ENCODE measurements at regions not wholly inside any gene's neighbourhood (a gene's known extent, or its start where the extent isn't known, plus 50 kb on each side); places are given as distances from the start of the nearest gene placed in this dataset.

DNA sequence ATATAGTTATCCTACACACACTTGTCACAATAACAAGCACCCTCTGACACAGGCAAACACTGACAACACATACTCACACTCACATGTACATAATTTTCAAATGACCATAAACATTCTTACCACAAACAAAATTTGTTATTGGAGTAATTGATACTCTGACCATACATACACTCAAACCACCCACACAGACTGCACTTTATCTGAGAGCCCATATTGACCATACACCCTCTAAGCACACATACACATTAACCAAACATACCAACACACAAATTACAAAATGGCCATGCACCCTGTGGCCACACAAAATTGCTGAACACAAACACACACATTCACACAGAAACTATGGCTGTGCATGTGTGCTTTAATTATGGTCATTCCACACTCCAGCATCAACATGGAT lies 79.1 kb upstream of the FAM120A start:
- no peak for DNase-seq (ENCODE audit: low spot score)
- CTCF ChIA-PET: no interaction called here
- POLR2A ChIA-PET (ENCODE audit: low non-redundant PET): no interaction called here
- no peaks in the 10 kb centered on the region for H3K4me1 ChIP-seq (ENCODE audit: insufficient read depth, low read length, poor library complexity, severe bottlenecking)
- H3K27me3 ChIP-seq (replicated peaks; ENCODE audit: insufficient read depth, low read depth, low read length, poor library complexity): peaks cover 14% of the 10 kb centered on the region
- H3K4me3 ChIP-seq (ENCODE audit: low read depth, low read length, poor library complexity, severe bottlenecking): no peak overlapping the region
- TF ChIP-seq, protein P1, sequence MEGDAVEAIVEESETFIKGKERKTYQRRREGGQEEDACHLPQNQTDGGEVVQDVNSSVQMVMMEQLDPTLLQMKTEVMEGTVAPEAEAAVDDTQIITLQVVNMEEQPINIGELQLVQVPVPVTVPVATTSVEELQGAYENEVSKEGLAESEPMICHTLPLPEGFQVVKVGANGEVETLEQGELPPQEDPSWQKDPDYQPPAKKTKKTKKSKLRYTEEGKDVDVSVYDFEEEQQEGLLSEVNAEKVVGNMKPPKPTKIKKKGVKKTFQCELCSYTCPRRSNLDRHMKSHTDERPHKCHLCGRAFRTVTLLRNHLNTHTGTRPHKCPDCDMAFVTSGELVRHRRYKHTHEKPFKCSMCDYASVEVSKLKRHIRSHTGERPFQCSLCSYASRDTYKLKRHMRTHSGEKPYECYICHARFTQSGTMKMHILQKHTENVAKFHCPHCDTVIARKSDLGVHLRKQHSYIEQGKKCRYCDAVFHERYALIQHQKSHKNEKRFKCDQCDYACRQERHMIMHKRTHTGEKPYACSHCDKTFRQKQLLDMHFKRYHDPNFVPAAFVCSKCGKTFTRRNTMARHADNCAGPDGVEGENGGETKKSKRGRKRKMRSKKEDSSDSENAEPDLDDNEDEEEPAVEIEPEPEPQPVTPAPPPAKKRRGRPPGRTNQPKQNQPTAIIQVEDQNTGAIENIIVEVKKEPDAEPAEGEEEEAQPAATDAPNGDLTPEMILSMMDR (conservative IDR thresholded peaks at IDR 0.05; ENCODE audit: low read depth, low read length): no peak
- TF ChIP-seq EZH2 (IDR thresholded peaks at IDR 0.05; ENCODE audit: borderline replicate concordance, low read depth, low read length, poor library complexity, severe bottlenecking): no peak
- H3K27ac ChIP-seq (ENCODE audit: low read depth, low read length, poor library complexity, severe bottlenecking): no peak overlapping the region
- no peaks in the 10 kb centered on the region for H3K36me3 ChIP-seq (ENCODE audit: insufficient read depth, low read length, poor library complexity, severe bottlenecking)
- no TSS peak for BruUV-seq (replicated peaks)
- H3K9me3 ChIP-seq (ENCODE audit: low read depth, low read length, poor library complexity, severe bottlenecking): no peaks in the 10 kb centered on the region
- intact Hi-C loops (cut with micrococcal nuclease; ENCODE audit: unreplicated experiment): no loop called here

DNA sequence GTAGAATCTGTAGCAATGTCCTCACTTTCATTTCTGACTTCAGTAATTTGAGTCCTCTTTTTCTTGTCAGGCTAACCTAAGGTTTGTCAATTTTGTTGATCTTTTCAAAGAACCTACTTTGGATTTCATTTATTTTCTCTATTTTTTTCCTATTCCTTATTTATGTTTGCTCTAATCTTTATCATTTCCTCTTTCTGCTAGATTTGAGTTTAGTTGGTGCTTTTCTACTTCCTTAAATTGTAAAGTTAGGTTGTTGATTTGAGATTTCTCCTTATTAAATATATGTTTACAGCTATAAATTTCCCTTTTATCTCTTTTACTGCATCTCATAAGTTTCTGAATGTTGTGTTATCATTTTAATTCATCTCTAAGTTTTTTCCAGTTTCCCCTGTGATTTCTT lies 75.1 kb upstream of the FAM120A start:
- no peak for TF ChIP-seq EZH2 (IDR thresholded peaks at IDR 0.05; ENCODE audit: borderline replicate concordance, low read depth, low read length, poor library complexity, severe bottlenecking)
- TF ChIP-seq, protein P1 (conservative IDR thresholded peaks at IDR 0.05; ENCODE audit: low read depth, low read length): no peak
- no peak for DNase-seq (ENCODE audit: low spot score)

DNA sequence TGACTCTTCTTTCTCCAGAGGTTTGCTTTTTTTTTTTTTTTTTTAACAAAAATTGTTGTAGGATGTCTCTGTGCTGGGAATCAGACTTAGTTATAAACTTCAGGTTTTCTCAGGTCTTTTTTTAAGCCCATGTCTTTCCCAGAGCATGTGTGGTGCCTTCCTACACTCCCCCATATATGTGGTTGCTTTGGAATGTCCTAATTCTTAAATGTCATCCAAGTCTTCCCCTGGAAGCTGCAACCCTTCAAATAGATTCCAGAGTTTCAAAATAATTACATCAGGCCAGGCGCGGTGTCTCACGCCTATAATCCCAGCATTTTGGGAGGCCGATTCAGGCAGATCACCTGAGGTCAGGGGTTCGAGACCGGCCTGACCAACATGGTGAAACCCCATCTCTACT lies 73.2 kb upstream of the FAM120A start:
- no peak for DNase-seq (ENCODE audit: low spot score)
- ChIA-PET POLR2A (ENCODE audit: low non-redundant PET) (no interaction called here), CTCF (no interaction called here)
- Histone ChIP-seq H3K9me3 (ENCODE audit: low read depth, low read length, poor library complexity, severe bottlenecking) (no peaks in the 10 kb centered on the region), H3K36me3 (ENCODE audit: insufficient read depth, low read length, poor library complexity, severe bottlenecking) (no peaks in the 10 kb centered on the region), H3K4me3 (ENCODE audit: low read depth, low read length, poor library complexity, severe bottlenecking) (no peak overlapping the region), H3K27me3 (replicated peaks; ENCODE audit: insufficient read depth, low read depth, low read length, poor library complexity) (peaks cover 19% of the 10 kb centered on the region), H3K27ac (ENCODE audit: low read depth, low read length, poor library complexity, severe bottlenecking) (no peak overlapping the region), H3K4me1 (ENCODE audit: insufficient read depth, low read length, poor library complexity, severe bottlenecking) (no peaks in the 10 kb centered on the region)
- TF ChIP-seq, protein P1 (conservative IDR thresholded peaks at IDR 0.05; ENCODE audit: low read depth, low read length): no peak
- no peak for TF ChIP-seq EZH2 (IDR thresholded peaks at IDR 0.05; ENCODE audit: borderline replicate concordance, low read depth, low read length, poor library complexity, severe bottlenecking)
- intact Hi-C loops (cut with micrococcal nuclease; ENCODE audit: unreplicated experiment): no loop called here
- no TSS peak for BruUV-seq (replicated peaks)

More for the DNA sequence above, 75.1 kb upstream of the FAM120A start:
- H3K9me3 ChIP-seq (ENCODE audit: low read depth, low read length, poor library complexity, severe bottlenecking): no peaks in the 10 kb centered on the region
- no peaks in the 10 kb centered on the region for H3K4me1 ChIP-seq (ENCODE audit: insufficient read depth, low read length, poor library complexity, severe bottlenecking)
- no TSS peak for BruUV-seq (replicated peaks)
- intact Hi-C loops (cut with micrococcal nuclease; ENCODE audit: unreplicated experiment): no loop called here
- H3K36me3 ChIP-seq (ENCODE audit: insufficient read depth, low read length, poor library complexity, severe bottlenecking): no peaks in the 10 kb centered on the region
- H3K27me3 ChIP-seq (replicated peaks; ENCODE audit: insufficient read depth, low read depth, low read length, poor library complexity): peaks cover 19% of the 10 kb centered on the region
- ChIA-PET CTCF (no interaction called here), POLR2A (ENCODE audit: low non-redundant PET) (no interaction called here)
- H3K4me3 ChIP-seq (ENCODE audit: low read depth, low read length, poor library complexity, severe bottlenecking): no peak overlapping the region
- no peak overlapping the region for H3K27ac ChIP-seq (ENCODE audit: low read depth, low read length, poor library complexity, severe bottlenecking)
